CD14-positive monocyte (primary cell): ENCODE measurements at regions not wholly inside any gene's neighbourhood (a gene's known extent, or its start where the extent isn't known, plus 50 kb on each side); places are given as distances from the start of the nearest gene placed in this dataset.

Experiments used
- DNase-seq, 3 donors: peaks; one replicate each; pipeline ENCODE4 v3.0.0-alpha.2; 2011 to 2022
- H2AFZ ChIP-seq: 2 replicates; pipeline ENCODE4 v1.6.0; 2012; ENCODE audit warnings: mild to moderate bottlenecking, low read depth, low read length, inconsistent platforms; ENCODE audit not compliant: insufficient read depth, poor library complexity, severe bottlenecking
- H3K27ac ChIP-seq, 2 donors: 1 replicate in 1 of 2; 2 replicates in 1 of 2; pipeline ENCODE4 v1.5.1; 2012 to 2013; ENCODE audit warnings: low read length in 2 of 2, control low read depth in 1 of 2, inconsistent platforms in 1 of 2, low read depth in 1 of 2, mild to moderate bottlenecking in 1 of 2
- H3K27me3 ChIP-seq, 2 donors: one replicate each; pipeline versions ENCODE4 v1.6.0 to v1.6.1; 2011 to 2013; ENCODE audit warnings: low read length in 2 of 2; ENCODE audit not compliant: control insufficient read depth in 2 of 2, insufficient read depth in 2 of 2
- H3K36me3 ChIP-seq, 2 donors: replicated peaks in 1 of 2; 1 replicate in 1 of 2; 2 replicates in 1 of 2; pipeline versions ENCODE4 v1.5.1 to v1.6.1; 2012 to 2013; ENCODE audit warnings: low read length in 2 of 2, control low read depth in 1 of 2, inconsistent platforms in 1 of 2, mild to moderate bottlenecking in 1 of 2; ENCODE audit not compliant: insufficient read depth in 2 of 2, control insufficient read depth in 1 of 2
- H3K4me1 ChIP-seq, 2 donors: 1 replicate in 1 of 2; 2 replicates in 1 of 2; pipeline versions ENCODE4 v1.5.1 to v1.6.1; 2012 to 2013; ENCODE audit warnings: low read length in 2 of 2, control low read depth in 1 of 2, inconsistent platforms in 1 of 2, mild to moderate bottlenecking in 1 of 2, moderate library complexity in 1 of 2; ENCODE audit not compliant: insufficient read depth in 2 of 2, control insufficient read depth in 1 of 2
- H3K4me2 ChIP-seq: replicated peaks from 2 replicates; pipeline ENCODE3; 2012; ENCODE audit warnings: low read length, moderate library complexity, mild to moderate bottlenecking; ENCODE audit not compliant: poor library complexity, severe bottlenecking; ENCODE audit errors: extremely low read depth
- H3K4me3 ChIP-seq, 3 experiments: fragments of 200-600 bp in 1 of 3; sonication (generic) in 1 of 3; replicated peaks in 1 of 3; 1 replicate in 2 of 3; 2 replicates in 1 of 3; pipeline ENCODE4 v1.5.1; 2011 to 2013; ENCODE audit warnings: low read length in 3 of 3, mild to moderate bottlenecking in 3 of 3, control low read depth in 2 of 3, low read depth in 2 of 3, inconsistent platforms in 1 of 3, moderate library complexity in 1 of 3
- H3K79me2 ChIP-seq: 2 replicates; pipeline ENCODE4 v1.6.0; 2012; ENCODE audit warnings: mild to moderate bottlenecking, control low read depth, inconsistent platforms, low read length, moderate library complexity; ENCODE audit not compliant: insufficient read depth
- H3K9ac ChIP-seq: 2 replicates; pipeline ENCODE4 v1.6.0; 2017; ENCODE audit warnings: low read length, mild to moderate bottlenecking; ENCODE audit not compliant: insufficient read depth, poor library complexity, severe bottlenecking
- H3K9me3 ChIP-seq, 2 donors: replicated peaks in 1 of 2; 1 replicate in 1 of 2; 2 replicates in 1 of 2; pipeline versions ENCODE4 v1.5.1 to v1.6.1; 2012 to 2013; ENCODE audit warnings: low read length in 2 of 2, control low read depth in 1 of 2; ENCODE audit not compliant: control insufficient read depth in 1 of 2, insufficient read depth in 1 of 2
- H4K20me1 ChIP-seq: 2 replicates; pipeline ENCODE4 v1.6.0; 2012; ENCODE audit warnings: mild to moderate bottlenecking, low read length, control low read depth, moderate library complexity; ENCODE audit not compliant: insufficient read depth
- H3K27ac Mint-ChIP-seq, 7 donors: one replicate each; pipeline ENCODE4 v1.8.0; 2020; ENCODE audit warnings: mild to moderate bottlenecking in 7 of 7, mixed read lengths in 7 of 7, moderate library complexity in 6 of 7, inconsistent platforms in 2 of 7
- H3K27me3 Mint-ChIP-seq, 3 donors: one replicate each; pipeline ENCODE4 v1.8.0; 2021 to 2022; ENCODE audit warnings: low read depth in 3 of 3, mild to moderate bottlenecking in 3 of 3, mixed read lengths in 3 of 3, moderate library complexity in 3 of 3, inconsistent platforms in 1 of 3
- H3K36me3 Mint-ChIP-seq, 2 donors: one replicate each; pipeline ENCODE4 v1.8.0; 2020; ENCODE audit warnings: mixed read lengths in 2 of 2, inconsistent platforms in 1 of 2, mild to moderate bottlenecking in 1 of 2
- H3K4me1 Mint-ChIP-seq: one replicate; pipeline ENCODE4 v1.8.0; 2020; ENCODE audit warnings: mild to moderate bottlenecking, mixed read lengths
- H3K4me3 Mint-ChIP-seq, 2 donors: one replicate each; pipeline ENCODE4 v1.8.0; 2020; ENCODE audit warnings: mild to moderate bottlenecking in 2 of 2, mixed read lengths in 2 of 2, moderate library complexity in 1 of 2
- H3K9me3 Mint-ChIP-seq, 7 donors: one replicate each; pipeline ENCODE4 v1.8.0; 2020 to 2022; ENCODE audit warnings: mixed read lengths in 7 of 7, mild to moderate bottlenecking in 6 of 7, moderate library complexity in 6 of 7, inconsistent platforms in 2 of 7
- WGBS: methylation state at CpG from one replicate; pipeline ENCODE4 v1.1.5; 2013; ENCODE audit warnings: missing lambda C conversion rate; ENCODE audit not compliant: insufficient coverage; 5-methylcytosine and 5-hydroxymethylcytosine counted together
- intact Hi-C, 2 donors: fragments of 100-400 bp; cut with micrococcal nuclease; formaldehyde crosslinking; loops; one replicate each; pipeline versions ENCODE4 v1.15.0 to v1.15.1; 2023
- TF ChIP-seq, protein P1 (sequence below): fragments of 200-600 bp; IDR thresholded peaks from one replicate; pipeline ENCODE4 v1.8.0; 2022; ENCODE audit warnings: antibody characterized with exemption, mild to moderate bottlenecking

DNA sequence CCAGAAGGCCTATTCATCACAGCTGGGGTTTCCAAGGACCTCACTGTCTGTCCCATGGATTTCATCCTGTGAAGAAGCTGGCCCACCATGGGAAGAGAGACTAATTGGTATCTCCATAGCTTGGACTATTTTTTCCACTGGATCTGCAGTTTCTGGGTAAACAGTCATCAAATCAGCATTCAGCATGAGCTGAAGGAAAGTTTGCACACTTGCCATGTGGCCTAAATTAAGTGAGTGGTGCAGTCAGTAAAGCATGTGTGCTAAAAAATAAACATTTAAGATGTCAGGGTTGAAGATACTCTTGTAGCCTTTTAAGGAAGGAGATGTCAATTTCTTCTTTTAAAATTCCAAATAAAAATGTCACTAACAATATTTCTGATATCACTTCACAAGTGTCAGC, 381.1 kb upstream of the ZMIZ1 start:
- H4K20me1 ChIP-seq, result no peaks in the 10 kb centered on the region
- H3K4me3 Mint-ChIP-seq, result no peak overlapping the region
- no peak overlapping the region for H3K9ac ChIP-seq
- peaks cover 0 to 7% (median 0%) of the 10 kb centered on the region in 7 donors for H3K9me3 Mint-ChIP-seq
- no peaks in the 10 kb centered on the region for H3K27me3 ChIP-seq
- H3K27ac Mint-ChIP-seq, result no peak overlapping the region
- intact Hi-C loops, result no loop called here
- no peaks in the 10 kb centered on the region for H3K4me1 Mint-ChIP-seq
- no peaks in the 10 kb centered on the region for H3K79me2 ChIP-seq
- no peak overlapping the region for H3K4me2 ChIP-seq
- no peak for DNase-seq
- H2AFZ ChIP-seq, result no peak overlapping the region
- H3K27me3 Mint-ChIP-seq, result peaks cover 2 to 5% (median 5%) of the 10 kb centered on the region in 3 donors
- TF ChIP-seq, protein P1, sequence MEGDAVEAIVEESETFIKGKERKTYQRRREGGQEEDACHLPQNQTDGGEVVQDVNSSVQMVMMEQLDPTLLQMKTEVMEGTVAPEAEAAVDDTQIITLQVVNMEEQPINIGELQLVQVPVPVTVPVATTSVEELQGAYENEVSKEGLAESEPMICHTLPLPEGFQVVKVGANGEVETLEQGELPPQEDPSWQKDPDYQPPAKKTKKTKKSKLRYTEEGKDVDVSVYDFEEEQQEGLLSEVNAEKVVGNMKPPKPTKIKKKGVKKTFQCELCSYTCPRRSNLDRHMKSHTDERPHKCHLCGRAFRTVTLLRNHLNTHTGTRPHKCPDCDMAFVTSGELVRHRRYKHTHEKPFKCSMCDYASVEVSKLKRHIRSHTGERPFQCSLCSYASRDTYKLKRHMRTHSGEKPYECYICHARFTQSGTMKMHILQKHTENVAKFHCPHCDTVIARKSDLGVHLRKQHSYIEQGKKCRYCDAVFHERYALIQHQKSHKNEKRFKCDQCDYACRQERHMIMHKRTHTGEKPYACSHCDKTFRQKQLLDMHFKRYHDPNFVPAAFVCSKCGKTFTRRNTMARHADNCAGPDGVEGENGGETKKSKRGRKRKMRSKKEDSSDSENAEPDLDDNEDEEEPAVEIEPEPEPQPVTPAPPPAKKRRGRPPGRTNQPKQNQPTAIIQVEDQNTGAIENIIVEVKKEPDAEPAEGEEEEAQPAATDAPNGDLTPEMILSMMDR, result no peak
- H3K36me3 Mint-ChIP-seq, result no peaks in the 10 kb centered on the region
- no peaks in the 10 kb centered on the region for H3K36me3 ChIP-seq
- peaks cover 0 to under 1% of the 10 kb centered on the region in 2 donors for H3K9me3 ChIP-seq
- H3K27ac ChIP-seq, result no peak overlapping the region
- H3K4me1 ChIP-seq, result no peaks in the 10 kb centered on the region
- no peak overlapping the region for H3K4me3 ChIP-seq

DNA sequence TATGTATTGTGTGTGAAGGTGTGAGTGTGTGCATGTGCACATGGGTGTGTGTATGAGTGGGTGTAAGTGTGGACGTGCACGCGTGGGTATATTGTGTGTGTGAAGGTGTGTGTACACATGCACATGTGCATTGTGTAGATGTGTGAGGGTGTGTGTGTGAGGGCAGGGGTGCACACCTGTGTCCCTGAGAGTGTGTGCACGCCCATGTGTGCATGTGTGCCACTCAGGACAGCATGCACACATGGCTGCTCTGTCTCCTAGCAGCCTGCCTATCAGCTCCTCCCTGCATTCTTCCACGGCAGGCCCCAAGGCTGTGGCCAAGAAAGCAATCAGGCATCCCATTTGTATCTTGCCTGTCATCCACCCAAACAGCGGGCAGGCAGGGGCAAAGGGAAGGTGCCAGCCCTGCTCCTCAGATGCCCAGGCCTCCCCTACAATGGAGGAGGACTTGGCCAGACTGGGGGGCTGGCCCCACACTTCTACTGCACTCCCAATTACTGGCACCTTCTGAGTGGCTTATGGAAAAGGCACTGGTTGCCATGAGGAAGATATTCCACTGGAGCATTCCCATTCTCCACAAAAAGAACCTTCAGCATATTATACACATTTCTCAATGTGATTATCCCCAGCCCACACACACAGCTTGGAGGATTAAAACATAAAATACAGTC, 380.4 kb upstream of the ZMIZ1 start:
- Histone ChIP-seq H3K79me2 (no peaks in the 10 kb centered on the region), H4K20me1 (no peaks in the 10 kb centered on the region), H3K36me3 (no peaks in the 10 kb centered on the region), H3K4me2 (no peak overlapping the region), H3K4me3 (no peak overlapping the region), H3K27ac (no peak overlapping the region), H2AFZ (no peak overlapping the region), H3K9ac (no peak overlapping the region), H3K4me1 (no peaks in the 10 kb centered on the region), H3K27me3 (no peaks in the 10 kb centered on the region), H3K9me3 (no peaks in the 10 kb centered on the region)
- peaks cover 0 to 5% (median 5%) of the 10 kb centered on the region in 3 donors for H3K27me3 Mint-ChIP-seq
- H3K4me1 Mint-ChIP-seq, result no peaks in the 10 kb centered on the region
- no peak overlapping the region for H3K27ac Mint-ChIP-seq
- intact Hi-C loops, result no loop called here
- 77% methylated on average over 3 of the region's 6 CpGs for WGBS
- no peaks in the 10 kb centered on the region for H3K36me3 Mint-ChIP-seq
- TF ChIP-seq, protein P1, result no peak
- H3K9me3 Mint-ChIP-seq, result peaks cover 0 to under 1% (median 0%) of the 10 kb centered on the region in 7 donors
- H3K4me3 Mint-ChIP-seq, result no peak overlapping the region
- no peak for DNase-seq
